ENCODE measurements at regions not wholly inside any gene's neighbourhood (a gene's known extent, or its start where the extent isn't known, plus 50 kb on each side); places are given as distances from the start of the nearest gene placed in this dataset.

GRCh38 chr7:66493235-66494205 is 135.2 kb upstream of the KCTD7 start:
- intact Hi-C loops (cut with DNase I), result loop anchor here (5.0 to 10.0 kb wide), 2 partner anchors 286 to 349 kb away; partner anchors contain the start of gene TPST1
- Histone ChIP-seq H3K27ac (peak overlapping the region; percentile 94 to 95), H3K27me3 (replicated peaks; ENCODE audit: insufficient read depth) (no peaks in the 10 kb centered on the region), H3K9me3 (no peaks in the 10 kb centered on the region), H3K4me1 (replicated peaks) (no peaks in the 10 kb centered on the region), H3K4me3 (peak overlapping the region; percentile 57 to 71), H3K36me3 (no peaks in the 10 kb centered on the region)
- TF ChIP-seq POLR2AphosphoS5 (IDR thresholded peaks at IDR 0.05), result peak; percentile 99
- TF ChIP-seq POLR2A (IDR thresholded peaks at IDR 0.05), result peak; percentile 94
- TF ChIP-seq, protein P1, sequence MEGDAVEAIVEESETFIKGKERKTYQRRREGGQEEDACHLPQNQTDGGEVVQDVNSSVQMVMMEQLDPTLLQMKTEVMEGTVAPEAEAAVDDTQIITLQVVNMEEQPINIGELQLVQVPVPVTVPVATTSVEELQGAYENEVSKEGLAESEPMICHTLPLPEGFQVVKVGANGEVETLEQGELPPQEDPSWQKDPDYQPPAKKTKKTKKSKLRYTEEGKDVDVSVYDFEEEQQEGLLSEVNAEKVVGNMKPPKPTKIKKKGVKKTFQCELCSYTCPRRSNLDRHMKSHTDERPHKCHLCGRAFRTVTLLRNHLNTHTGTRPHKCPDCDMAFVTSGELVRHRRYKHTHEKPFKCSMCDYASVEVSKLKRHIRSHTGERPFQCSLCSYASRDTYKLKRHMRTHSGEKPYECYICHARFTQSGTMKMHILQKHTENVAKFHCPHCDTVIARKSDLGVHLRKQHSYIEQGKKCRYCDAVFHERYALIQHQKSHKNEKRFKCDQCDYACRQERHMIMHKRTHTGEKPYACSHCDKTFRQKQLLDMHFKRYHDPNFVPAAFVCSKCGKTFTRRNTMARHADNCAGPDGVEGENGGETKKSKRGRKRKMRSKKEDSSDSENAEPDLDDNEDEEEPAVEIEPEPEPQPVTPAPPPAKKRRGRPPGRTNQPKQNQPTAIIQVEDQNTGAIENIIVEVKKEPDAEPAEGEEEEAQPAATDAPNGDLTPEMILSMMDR (IDR thresholded peaks at IDR 0.05), result peak in 2 of 4 experiments; percentile 50 to 53
- WGBS, result 1% methylated on average over 66 of the region's 68 CpGs
- DNase-seq (ENCODE audit: low spot score), result peak; percentile 98

GRCh38 chr7:66497346-66497745 is 131.3 kb upstream of the KCTD7 start:
- Histone ChIP-seq H3K36me3 (no peaks in the 10 kb centered on the region), H3K4me3 (no peak overlapping the region), H3K27ac (no peak overlapping the region), H3K4me1 (replicated peaks) (no peaks in the 10 kb centered on the region), H3K9me3 (no peaks in the 10 kb centered on the region), H3K27me3 (replicated peaks; ENCODE audit: insufficient read depth) (no peaks in the 10 kb centered on the region)
- TF ChIP-seq POLR2AphosphoS5 (IDR thresholded peaks at IDR 0.05) (no peak), POLR2A (IDR thresholded peaks at IDR 0.05) (no peak)
- TF ChIP-seq, protein P1 (IDR thresholded peaks at IDR 0.05), result no peak
- intact Hi-C loops (cut with DNase I), result loop anchor here (10.0 kb wide), 1 partner anchor 353 kb away; no protein-coding TSS in a partner anchor
- WGBS, result 88% methylated on average over 5 of the region's 5 CpGs
- no peak for DNase-seq (ENCODE audit: low spot score)

- no peaks in the 10 kb centered on the region for H3K27me3 ChIP-seq (replicated peaks; ENCODE audit: insufficient read depth)
- H3K36me3 ChIP-seq, result no peaks in the 10 kb centered on the region
- H3K9me3 ChIP-seq, result no peaks in the 10 kb centered on the region
- no peak for DNase-seq (ENCODE audit: low spot score)
- intact Hi-C loops (cut with DNase I), result no loop called here
- H3K27ac ChIP-seq, result no peak overlapping the region
- H3K4me1 ChIP-seq (replicated peaks), result no peaks in the 10 kb centered on the region
- 94% methylated on average over 3 of the region's 3 CpGs for WGBS
- TF ChIP-seq POLR2A (IDR thresholded peaks at IDR 0.05), result no peak
- no peak for TF ChIP-seq POLR2AphosphoS5 (IDR thresholded peaks at IDR 0.05)
- TF ChIP-seq, protein P1 (IDR thresholded peaks at IDR 0.05), result no peak
- no peak overlapping the region for H3K4me3 ChIP-seq
Observed at GRCh38 chr7:66500087-66500486, 128.6 kb upstream of the KCTD7 start.

GRCh38 chr7:66502230-66503035 is 126.2 kb upstream of the KCTD7 start:
- DNase-seq (ENCODE audit: low spot score), result no peak
- 77% methylated on average over 12 of the region's 12 CpGs for WGBS

More at GRCh38 chr7:66502230-66503035, 126.2 kb upstream of the KCTD7 start:
- H3K4me1 ChIP-seq (replicated peaks), result no peaks in the 10 kb centered on the region
- no peaks in the 10 kb centered on the region for H3K27me3 ChIP-seq (replicated peaks; ENCODE audit: insufficient read depth)
- H3K4me3 ChIP-seq, result no peak overlapping the region
- no peak overlapping the region for H3K27ac ChIP-seq
- H3K9me3 ChIP-seq, result no peaks in the 10 kb centered on the region
- intact Hi-C loops (cut with DNase I), result no loop called here
- H3K36me3 ChIP-seq, result no peaks in the 10 kb centered on the region
- no peak for TF ChIP-seq POLR2AphosphoS5 (IDR thresholded peaks at IDR 0.05)
- TF ChIP-seq POLR2A (IDR thresholded peaks at IDR 0.05), result no peak
- TF ChIP-seq, protein P1 (IDR thresholded peaks at IDR 0.05), result no peak
